NCI-H1417 treated with DMSO at 0.1 percent for 48 hours (cell line): ENCODE measurements at regions not wholly inside any gene's neighbourhood (a gene's known extent, or its start where the extent isn't known, plus 50 kb on each side); places are given as distances from the start of the nearest gene placed in this dataset.

Experiments
- DNase-seq: peaks from one replicate; lab custom pipeline; 2025; lab: John Stamatoyannopoulos, UW

DNA sequence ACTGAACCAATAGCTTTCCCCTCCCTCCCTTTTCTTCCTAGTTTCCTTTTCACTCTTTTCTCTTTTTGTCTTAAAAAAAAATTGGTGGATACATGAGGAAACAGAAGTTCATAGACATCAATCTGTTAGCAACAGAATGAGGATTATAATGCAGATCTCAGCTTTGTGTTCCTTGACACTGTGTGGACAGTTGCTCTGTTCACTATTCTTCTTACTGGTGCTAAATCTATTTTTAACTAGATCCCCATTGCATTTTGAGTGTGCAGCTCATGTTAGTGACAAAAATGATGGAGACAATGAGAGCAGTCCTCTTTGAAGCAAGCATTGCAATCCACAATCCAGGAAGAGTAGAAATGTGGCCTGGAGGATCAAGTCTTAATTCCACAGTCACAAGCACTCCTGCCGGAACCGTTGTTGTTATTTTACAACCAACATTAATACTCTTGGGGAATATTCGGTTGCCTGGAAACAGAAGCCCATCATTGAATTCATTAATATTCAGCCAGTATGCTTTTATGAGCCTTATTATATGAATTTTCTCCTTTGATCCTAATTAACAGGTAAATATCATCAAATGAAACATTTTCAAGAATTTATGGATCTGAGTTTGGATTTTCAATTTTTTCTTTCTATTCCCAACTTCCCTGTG, 1016.8 kb downstream of the NTRK3 start:
- no peak for DNase-seq

DNA sequence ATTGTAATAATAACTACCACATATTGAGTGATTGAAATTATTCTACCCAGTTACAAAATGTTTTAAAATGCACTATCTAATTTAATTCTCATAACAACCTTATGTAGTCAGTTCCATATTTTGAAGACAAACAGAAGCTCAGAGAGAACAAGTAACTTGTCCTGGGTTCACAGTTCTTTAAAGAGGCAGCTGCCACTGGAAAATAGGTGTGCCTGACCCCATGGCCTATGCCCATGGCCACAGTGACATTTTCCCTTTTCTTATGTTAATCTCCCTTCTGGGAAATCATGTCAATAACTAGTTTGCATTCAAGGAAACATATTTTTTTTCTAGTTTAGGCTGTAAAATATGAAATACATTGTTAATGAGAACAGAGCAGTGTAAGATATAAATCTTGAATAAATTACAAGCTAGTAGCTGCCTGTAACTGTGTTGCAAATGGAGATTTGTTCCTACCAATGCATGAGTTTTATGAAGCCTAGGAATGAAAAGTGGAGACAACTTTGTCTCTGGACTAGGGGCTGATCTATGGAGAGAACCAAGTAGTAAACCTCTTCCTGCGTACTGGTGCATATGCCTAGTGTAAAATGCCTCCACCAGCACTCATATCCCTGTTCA, 1018.0 kb downstream of the NTRK3 start:
- no peak for DNase-seq

DNA sequence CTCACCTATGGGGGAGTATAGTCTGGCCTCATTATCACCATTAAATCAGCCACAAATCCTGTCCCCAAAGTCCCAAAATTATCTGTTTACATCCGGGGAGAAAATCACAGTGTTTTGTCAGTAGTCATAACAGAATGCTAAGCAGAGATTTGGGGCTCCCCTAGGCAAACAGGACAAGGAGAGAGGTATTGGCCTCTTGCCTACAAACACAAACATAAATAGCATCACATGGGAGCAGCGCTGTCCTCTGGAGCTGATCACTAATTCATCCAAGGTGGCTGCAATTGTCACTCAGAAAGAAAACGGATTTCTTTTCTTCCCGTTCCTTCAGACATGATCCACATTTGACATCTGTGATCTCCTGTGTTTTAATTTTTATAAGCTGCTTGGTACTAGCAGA, 1028.1 kb downstream of the NTRK3 start:
- DNase-seq: no peak

DNA sequence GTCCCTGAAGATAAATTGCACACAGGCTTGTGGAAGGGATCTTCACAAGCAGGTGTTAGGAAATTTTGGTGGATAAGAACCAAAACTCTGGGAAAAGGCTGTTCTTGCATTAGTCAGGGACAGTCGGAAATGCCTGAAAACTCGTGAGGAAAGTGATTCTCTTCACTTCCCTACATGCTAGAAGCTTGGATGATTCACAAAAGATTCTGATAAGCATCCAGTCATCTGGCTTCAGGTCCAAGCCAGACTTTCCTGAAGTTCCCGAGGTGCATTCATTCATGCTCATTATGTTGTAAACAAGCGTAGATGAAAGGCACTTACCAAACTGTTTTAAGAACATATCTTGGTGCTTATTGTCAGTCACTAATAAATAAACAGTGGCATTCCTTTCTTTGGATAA, 1028.7 kb downstream of the NTRK3 start:
- no peak for DNase-seq

DNA sequence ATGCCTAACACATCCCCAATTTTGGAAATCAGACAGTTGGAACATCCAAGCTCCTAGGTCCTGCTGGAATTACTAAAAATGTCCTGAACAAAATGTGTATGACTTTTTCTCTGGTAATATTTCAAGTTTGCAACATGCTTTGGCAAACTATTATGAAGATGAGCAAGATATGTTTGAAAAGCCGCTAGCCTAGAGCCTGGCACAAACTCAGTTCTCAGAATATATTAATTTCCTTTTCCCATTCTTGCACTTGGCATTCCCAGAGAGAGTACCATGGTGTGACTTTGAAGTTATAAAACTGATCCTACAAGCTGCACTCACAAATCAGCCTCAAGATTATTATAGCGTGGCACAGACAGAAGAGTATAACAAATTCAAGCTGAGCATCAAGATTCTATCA, 1031.1 kb downstream of the NTRK3 start:
- no peak for DNase-seq

DNA sequence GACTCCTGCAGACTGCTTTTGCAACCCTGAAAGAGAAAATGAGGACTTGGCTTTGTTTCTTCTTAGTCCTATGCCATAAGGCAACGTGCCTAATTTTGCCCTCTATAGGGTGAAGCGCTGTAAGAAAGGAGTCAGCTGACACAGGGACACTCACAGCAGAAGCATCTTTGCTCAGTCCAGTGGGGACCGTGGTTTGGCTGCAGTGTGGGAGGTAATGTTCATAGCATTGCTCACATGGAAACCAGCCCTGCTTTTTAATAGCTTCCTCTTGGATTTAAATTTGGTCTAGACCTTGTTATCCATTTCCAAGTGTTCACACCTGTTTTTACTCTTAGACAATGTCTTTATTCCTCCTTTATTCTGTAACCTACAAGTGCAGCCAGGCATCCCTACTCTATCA, 1032.1 kb downstream of the NTRK3 start:
- no peak for DNase-seq

DNA sequence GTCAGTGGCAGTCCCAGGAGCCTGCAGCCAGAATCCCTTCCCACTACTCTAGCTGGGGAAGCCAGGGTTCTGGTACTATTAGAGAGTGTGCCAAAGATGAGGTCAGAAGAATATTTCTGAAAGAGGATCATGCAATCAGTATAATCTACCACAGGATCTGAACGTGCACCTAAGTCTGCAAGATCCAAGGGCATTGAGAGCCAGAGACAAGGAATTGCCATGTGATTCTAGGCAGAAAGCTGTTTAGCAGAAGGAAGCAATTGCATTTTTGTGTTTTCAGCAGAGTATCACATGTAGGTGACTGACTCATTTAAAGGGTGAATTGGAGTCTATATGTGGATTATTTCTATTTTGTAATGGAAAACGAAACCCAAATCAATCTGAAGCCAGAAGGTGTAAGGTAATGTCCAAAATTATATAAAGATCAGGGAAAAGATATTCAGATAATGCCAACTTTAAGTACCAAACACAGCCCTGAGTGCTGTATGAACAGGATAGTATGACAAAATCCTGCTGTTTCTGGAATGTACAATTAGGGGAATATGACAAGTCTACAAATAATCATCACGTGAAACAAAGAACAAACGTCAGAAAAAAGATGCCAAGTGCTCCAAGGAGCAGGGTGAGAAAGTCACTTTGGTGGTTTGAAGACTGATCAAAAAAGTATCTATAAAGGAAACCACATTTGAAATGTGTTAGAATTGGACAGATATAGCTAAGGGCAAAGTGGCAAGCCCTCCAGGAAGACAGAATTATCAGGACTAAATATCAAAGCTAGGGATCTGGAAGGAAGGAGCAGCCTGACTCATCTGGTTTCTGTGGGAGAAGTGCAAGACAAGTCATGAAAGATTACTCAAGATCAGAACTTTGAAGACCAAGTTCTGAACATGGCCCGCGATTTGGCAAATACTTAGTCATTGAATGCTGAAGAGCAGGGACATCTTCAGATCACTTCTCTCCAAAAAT, 1036.6 kb downstream of the NTRK3 start:
- DNase-seq: no peak

DNA sequence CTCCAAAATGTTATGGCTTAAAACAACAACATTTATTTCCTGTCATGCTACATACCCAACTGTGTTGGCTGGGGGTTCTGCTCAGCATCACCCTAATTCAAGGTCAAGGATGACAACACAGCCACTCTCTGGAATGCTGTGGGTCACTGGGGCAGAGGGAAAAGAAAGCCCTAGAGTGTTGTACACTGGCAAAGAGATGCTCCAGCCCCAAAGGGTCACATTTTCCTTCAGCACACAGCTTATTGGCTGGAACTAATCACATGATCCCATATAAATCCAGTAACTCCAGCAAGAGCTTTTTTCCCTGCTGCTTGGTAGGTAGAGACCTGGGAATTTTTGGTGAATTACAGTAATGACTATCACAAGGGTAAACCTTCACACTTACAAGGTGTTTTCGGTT, 1041.4 kb downstream of the NTRK3 start:
- DNase-seq: no peak

DNA sequence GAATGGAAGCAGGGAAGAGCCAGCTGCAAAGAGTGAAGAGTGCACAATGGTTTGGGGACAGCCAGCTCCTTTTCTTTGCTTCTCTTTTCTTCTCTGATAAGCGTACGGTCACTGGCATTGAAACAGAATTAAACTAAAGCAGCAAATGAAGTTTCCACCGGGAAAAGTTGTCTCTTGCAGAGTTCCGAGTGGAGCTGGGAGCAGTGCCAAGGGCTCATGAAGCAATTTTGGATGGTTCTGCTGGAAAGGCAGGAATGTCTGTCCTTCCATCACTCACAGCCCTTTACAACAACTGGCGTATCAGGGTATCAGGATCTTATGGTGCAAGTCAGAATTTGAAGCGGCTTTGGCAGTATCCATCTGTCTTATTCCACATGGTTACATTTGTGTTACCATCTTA, 1042.9 kb downstream of the NTRK3 start:
- DNase-seq: no peak

DNA sequence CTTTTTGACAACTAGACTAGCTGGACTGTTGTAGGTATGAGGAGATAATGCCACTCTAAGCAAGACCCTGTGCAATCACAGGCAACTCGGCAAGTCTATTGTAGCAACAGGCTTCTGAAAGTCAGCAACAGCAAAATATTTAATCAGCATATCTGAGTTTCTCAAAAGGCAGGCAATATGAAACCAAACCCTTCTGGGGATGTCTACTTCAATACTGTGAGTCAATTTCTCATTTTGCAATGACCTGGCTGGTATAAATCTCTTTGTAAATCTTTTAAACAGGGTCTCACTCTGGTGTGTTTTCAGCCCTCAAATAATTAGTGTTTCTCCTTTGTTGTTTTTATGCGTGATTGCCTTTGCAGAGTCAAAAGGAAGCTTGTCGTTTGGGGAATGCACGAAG, 1044.5 kb downstream of the NTRK3 start:
- DNase-seq: no peak

DNA sequence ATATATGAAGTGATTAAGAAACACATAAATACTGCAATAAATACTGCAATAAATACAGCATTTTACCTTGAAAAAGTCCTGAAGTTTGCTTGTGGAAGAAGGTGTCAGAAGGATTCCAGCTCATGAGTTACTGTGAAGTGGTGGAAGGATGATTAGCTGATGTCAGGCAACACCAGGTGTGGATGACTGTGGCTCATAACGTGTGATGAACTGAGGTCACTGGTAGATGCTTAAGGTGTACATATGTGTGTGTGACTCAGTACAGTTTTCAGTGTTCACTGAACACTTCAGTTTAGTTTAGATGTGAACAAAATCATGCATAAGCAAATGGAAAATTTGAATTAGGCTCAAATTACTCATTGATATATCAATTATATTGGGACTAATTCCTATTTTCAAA, 1045.0 kb downstream of the NTRK3 start:
- DNase-seq: no peak

DNA sequence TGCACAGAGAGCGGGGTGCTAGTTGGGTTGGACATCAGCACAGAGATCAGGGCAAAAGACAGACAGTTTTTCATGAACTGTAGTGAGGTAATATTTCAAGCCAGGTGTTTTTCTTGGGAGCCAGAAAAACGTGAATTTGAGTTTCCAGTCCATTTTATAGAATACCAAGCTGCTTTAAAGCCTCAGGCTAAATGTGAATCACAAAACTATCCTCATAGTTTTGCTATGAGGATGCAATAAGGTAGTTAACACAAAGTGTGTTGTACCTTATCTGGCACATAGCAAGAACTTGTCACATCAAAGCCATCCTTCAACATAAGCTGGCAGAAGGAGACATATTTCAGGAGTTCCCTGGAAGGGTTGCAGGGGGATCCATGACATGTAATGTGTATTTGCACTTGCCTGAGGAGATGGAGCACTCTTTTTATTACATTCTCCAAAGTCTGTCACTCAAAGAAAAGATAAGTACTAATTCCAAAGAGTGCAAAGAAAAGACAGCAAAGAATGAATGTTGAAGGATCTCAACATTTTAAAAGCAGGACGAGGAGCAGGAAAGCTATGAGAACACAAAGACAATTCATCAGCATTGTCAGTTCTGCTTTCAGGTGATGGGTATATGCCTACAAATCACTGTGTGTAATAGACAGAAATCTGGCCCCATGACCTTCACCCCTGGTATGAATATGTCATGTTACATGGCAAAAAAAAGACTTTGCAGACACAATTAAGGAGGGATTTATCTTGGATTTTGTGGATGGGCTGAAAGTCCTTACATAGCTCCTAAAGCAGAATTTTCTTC, 1046.4 kb downstream of the NTRK3 start:
- DNase-seq: no peak

DNA sequence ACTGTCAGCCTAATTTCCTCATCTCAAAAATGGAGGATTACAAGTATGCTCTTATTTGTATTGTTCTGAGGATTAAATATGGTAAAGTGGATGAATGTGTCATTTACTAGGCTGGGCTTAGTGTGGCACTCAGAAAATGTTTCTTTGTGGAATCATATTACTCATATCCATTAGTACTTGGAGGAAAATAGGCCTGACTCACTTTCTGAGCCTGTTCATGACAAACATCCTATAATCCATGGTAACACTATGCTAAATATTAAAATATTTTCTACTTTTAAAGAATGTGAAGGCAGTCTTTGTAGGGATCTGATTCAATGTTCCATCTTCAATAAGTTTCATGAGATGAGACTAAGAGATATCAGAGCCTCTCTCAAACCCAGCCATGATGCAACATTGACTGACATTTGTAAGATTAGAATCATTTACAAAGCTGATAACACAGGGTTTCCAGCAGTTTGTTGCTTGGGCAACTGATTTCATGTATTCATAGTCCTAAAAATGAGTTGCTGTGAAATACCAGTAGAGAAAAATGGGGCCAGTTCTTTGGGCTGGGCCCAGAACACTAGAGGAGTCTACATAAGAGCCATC, 1048.5 kb downstream of the NTRK3 start:
- DNase-seq: no peak

DNA sequence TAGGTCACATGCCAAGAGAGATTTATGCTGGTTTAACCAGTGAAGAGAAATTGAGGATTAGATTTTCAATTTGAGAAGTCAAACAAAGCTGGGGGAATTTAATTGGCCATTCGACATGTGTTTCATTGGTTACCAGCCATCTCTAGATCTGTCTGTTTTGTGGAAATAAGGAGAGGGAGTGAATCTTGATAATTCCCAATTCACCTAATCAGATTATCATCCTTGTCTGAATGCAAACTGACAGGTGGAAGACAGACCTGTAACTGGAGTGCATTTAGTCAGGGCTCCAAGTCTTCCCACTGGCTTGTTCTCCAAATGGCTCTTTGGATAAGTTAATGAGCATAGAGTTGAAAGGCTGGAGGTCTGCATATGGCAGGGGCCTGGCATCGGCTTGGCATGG, 1049.3 kb downstream of the NTRK3 start:
- no peak for DNase-seq

DNA sequence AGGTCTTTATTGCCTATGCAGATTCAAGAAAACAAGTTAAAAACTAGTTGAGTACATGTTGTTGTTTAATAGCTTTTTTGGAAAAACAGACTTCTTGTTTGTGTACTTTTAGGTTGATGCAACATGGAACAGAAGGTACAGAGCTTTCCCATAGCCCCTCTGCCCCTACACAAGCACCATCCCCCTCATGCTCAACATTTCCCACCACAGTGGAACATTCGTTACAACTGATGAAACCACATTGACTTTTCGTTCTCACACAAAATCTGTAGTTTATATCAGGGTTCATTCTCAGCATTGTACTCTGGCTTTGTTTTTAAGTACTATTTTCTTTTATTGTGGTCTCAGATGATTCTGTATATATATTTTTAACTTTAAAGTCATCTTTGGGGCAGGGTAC, 1054.6 kb downstream of the NTRK3 start:
- no peak for DNase-seq

DNA sequence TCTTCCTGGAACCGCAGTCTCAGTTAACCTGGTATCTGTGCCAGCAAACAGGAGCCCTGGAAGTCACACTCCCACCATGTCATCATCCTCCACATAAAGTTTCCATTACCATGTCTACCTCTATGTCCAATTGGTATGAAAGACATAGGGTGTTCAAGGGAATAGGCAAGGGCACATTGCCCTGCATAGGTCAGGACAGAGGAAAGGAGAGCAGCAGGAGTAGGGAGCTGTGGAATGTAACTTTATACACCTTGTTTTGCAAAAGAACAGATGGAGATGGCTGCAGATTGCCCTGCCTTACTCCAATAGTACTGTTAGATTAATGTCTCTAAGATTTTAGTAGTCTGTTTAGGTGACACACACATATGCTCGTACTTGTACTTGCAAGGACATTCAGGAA, 1056.4 kb downstream of the NTRK3 start:
- no peak for DNase-seq

DNA sequence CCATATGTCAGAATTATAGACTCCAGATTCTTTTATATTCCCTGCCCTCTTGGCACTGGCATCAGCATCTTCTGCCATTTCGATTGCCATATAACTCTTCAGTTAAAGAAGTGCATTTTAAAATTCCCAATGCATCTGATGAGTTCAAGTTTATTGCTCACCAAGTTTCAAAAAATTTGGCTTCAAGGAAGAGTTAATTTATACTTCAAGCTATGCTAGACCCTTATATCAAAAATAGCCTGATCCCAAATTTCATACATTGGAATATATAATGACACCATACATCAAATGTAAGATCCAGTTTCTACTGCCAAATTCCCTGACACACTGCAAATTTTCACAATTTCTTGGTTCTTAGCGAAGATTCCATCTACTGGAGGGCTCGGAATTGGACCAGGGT, 1058.6 kb downstream of the NTRK3 start:
- DNase-seq: no peak

DNA sequence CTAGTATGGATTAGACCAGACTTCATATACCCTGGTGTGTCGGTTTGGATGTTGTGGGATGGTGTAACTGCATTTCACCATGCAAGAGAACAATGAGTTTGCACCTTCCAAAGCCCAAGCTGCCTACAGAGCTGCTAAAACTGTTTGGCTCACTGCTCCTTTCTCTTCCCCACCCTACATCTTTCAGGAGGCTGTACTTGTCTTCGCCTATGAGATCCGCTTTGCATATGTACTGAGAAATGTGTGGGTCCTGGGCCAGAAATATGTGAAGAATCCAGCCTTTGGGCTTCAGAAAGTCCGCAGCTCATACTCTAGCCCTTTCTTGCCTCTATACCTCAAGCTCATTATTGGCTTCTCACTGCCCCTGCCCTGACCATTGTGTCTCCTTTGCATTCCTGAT, 1060.0 kb downstream of the NTRK3 start:
- no peak for DNase-seq

DNA sequence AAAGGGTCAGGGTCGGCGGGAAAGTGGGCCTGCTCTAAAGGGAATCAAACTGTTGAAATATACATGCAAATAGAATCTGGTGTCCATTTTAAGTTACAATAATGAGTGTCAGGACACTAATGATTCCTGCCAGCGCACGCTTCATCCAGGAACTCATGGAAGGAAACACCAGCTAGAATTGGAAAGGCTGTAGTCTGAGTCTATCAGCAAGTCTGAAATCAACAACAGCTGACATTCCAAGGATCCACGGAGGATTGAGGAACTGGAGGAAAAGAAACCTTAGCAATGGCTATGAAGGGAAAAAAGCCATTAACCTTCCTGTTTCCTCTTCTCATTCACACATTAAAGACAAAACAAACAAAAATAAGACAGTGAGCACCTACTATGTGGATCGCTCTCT, 1063.1 kb downstream of the NTRK3 start:
- no peak for DNase-seq

DNA sequence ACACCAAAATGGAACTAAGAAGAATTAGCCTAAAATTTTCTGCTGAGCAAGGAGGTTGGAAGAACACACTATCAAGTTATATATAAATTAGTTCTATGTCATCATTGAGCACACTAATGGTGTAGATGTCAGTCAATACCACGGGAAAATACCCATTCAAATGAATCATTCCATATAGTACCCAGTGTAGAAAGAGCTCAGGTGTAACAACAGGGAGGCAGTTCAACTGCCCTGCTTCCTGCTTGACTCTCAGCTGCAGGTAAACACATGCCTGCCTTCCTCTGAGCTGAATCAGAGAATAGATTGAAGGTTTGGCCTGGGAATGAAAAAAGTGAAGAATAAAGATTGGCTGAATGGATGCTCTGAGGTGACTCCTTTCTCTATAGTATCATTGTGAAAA, 1088.0 kb downstream of the AGBL1 start:
- no peak for DNase-seq

DNA sequence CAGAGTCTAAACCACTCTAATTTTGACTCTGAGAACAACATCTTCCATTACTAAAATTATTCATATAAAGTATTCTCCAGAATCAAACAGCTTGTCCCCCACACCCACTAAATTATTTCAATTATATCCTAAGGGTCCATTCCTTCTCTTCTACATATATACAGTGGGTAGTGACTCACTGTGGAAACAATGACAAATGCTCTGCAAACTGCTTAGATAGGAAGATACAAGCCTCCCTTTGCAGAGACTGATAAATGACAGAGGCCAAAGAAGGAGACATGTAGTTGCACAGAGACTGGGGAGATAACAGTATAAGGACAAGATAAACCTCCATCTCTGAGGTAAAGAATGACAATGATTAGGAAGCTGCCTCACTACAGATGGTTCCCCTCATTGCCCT, 1087.4 kb downstream of the AGBL1 start:
- DNase-seq: no peak

DNA sequence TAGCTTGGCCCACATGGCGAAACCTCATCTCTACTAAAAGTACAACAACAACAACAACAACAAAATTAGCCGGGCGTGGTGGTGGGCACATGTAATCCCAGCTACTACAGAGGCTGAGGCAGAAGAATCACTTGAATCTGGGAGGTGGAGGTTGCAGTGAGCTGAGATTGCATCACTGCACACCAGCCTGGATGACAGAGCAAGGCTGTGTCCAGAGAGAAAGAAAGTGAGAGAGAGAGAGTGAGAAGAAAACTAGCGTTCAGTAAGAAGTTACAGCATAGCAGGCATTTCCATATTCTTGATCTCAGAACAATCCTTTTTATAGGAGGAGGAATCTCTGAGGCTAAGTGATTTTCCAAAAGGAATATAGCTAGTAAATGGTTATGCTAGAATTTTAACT, 1076.1 kb downstream of the AGBL1 start:
- no peak for DNase-seq
